DMS53 (cell line): ENCODE measurements at regions not wholly inside any gene's neighbourhood (a gene's known extent, or its start where the extent isn't known, plus 50 kb on each side); places are given as distances from the start of the nearest gene placed in this dataset.
"Not testable (repeated sequence)": the region's sequence is repeated elsewhere in the genome, so short reads cannot be mapped to it uniquely, and the experiment has no call there.

Source experiments
- DNase-seq: peaks from one replicate; lab custom pipeline; 2025; lab: John Stamatoyannopoulos, UW

DNA sequence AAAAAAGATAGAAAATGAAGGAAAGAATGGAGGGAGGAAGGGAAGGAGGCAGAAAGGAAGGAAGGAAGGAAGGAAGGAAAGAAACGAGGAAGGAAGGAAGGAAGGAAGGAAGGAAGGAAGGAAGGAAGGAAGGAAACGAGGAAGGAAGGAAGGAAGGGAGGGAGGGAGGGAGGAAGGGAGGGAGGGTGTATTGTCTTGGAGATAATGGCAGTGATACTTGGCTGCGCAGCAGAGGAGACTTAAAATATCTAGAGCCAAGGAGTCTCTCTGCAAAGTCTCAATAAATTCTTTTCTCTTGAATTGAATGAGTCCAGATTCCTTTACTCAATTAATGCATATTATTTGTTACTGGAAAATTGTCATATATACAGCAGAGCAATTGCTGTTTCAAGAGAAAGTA lies 1059.7 kb downstream of the ZPLD1 start:
- no peak for DNase-seq

DNA sequence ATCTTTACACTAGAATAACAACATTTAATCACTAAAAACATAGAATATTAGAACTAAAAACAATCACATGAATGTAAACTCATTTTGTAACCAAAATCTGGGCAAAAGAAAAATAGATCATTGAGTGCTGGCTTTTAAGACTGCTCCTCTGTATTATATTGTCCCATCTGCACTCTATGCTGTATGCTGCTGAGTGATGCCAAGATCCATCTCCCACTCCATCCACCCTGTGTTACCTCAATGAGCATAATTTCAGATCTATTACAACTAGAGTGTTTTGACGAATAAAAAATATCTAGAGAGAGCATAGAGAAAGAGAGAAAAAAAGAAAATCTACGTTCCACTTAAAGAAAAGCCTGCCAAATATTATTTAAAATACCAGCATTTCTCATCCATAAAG lies 1060.4 kb downstream of the ZPLD1 start:
- DNase-seq: no peak

DNA sequence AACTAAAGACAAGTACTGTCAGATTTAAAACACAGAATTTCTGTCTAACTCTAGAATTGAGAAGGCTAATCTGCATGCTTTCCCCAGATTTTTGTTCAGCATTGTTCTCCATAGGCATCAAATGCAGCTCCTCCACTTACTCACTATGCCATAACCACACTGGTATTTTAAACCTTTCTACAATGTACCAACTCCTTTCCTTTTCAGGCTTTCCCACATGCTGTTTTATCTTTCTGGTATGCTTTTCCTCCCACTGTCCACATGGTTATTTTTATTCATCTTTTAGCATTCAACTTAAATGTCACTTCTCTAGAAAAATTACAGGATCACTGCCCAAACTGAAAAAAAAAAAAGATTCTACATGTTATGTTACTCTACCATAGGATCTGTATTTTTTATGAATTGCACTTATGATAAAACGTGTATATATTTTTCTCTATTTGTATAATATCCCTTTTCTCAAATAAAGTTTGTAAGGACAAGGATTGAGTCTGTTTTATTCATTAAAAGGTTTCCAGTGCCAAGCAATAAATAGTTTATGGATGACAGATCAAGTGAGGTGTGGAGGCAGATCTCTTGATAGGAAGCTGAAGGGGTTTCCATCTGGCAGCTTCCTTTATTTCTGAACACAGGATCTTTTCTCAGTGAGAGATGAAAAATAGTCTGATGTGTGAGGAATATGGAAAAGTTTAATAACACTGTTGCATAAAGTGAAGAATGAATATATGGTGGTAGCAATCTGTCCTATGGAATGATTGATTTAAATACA lies 1064.5 kb downstream of the ZPLD1 start:
- DNase-seq: no peak

DNA sequence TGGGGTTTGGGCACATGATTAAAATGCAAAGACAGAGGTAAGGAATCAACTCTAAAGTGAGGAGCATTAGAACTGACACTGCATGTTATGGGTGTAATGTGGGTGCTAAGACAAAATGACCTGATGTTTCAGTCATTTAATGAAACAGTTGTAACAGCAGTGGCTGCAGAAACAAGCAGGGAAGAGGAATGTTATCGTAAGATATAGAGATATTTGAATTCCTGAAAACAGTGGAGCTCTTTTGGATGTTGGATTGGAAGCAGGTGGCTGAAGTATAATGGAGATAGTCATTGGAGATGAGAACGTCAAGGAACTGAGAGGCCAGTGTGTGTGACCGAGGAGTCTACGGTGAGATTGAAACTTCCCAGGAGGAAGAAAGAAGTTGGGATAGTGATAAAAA lies 1065.2 kb downstream of the ZPLD1 start:
- no peak for DNase-seq

DNA sequence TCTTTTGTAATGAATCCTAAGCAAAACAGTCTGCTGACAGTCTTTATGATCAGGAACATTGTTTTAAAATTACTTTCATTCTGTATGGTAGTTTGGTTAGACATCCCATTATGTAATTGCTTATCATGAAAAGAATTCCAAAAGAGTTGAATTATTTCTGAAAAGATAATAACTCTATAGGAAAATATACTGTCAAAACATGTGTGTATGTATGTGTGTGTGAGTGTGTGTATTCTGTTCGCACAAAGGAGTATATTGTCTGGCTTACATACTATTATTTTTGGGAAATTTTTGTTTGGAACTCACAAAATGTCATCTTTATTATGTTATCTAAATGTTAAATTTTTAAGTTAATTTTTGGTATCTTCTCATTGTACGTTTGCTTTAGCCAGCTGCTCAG lies 1075.9 kb downstream of the ZPLD1 start:
- DNase-seq: no peak

DNA sequence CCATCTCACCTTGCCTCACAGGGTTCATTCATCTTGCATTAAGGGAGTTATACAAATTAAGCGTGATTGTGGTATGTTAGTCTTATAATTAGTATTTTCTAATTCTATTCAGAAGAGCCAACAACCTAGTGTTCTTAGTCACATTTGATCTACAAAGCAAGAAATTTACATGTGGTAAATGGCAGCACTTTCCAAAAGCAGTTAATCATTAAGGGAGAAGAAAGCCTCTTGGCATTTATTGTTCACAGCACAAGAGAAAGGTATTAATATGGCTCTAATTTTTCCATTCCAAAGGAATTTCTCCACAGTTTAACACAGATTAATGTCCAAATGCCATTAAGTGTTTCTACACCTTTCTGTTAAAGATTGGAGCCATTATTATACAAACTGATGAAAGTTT lies 1077.1 kb downstream of the ZPLD1 start:
- no peak for DNase-seq

DNA sequence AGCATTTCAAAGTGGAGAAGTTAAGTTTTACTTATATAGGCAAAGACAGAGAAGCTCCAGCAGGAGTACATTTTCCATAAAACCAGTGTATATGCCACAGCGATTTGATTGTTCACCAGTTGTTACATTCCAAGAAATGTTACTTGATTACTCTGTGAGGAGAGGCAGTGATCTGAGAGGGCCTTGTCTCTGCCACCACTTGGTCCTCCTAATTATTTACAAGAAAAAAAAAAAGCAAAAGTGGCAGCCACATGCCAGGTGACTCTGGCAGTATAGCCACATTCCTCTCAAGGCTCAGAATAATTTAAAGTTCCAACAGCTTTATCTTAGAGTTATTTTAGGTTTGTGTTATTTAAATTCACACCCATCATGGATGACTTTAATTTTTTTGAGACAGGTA lies 1077.8 kb downstream of the ZPLD1 start:
- no peak for DNase-seq

DNA sequence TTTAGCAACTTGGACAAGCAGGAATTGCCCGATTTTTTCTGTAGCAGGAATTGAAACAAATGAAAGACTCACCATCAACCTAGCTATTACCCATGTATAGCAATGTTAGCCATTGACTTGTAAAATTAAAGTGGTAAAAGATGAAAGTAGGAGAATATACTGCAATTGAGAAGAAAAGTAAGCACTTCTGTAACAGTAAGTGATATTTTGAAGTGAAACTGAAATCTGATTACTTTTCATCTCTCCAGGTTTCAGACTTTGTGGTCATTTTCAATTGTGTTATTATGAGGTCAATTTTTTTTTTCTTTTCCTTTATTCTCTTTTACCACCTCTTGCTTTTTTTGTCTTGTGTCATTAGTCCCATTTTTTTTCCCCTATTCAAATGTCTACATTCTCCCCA lies 1078.2 kb downstream of the ZPLD1 start:
- DNase-seq: no peak

DNA sequence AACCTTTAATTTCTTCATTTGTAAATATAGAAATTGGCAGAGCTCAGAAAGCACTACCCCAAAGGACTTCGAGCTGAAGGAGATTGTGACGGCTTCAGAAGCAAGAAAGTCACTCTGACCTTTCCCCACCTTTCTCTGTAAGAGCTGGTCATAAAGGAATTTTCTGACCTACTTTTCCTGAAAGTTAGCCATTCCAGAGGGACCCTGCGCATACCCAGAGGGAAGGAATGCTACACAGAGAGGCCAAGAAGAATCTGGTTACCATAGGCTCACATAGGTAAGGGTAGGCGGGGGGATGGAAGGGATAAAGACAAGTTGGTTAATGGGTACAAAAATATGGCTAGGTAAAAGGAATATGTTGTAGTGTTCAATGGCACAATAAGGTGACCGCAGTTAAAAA lies 1080.3 kb downstream of the ZPLD1 start:
- DNase-seq: no peak

DNA sequence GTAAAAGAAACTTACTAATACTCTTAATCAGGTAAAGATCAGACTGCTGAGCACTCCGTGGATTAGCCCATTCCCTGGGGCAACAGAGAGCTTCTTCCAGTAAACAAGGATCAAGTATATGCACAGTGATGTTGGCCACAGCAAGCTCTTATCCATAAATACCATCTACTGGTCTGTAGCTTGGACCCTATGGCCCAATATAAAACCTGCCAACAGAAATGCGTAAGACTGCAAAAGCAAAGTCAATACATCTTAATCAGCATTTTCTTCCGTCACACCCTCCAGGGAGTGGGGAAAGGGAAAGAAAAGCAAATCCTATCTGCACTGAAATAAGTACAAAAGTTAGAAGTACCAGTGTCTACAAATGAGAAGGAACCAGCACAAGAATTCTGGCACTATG lies 1082.1 kb downstream of the ZPLD1 start:
- DNase-seq: no peak

DNA sequence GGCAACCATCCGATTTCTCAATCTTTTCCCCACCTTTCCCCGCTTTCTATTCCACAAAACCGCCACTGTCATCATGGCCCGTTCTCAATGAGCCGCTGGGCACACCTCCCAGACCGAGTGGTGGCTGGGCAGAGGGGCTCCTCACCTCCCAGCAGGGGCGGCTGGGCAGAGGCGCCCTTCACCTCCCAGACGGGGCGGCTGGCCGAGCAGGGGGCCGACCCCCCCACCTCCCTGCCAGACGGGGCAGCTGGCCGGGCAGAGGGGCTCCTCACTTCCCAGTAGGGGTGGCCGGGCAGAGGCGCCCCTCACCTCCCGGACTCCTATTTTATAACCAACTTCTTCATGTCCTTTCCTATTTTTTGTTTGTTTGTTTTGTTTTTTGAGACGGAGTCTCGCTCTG lies 1096.5 kb downstream of the ZPLD1 start:
- DNase-seq: not testable (repeated sequence)

DNA sequence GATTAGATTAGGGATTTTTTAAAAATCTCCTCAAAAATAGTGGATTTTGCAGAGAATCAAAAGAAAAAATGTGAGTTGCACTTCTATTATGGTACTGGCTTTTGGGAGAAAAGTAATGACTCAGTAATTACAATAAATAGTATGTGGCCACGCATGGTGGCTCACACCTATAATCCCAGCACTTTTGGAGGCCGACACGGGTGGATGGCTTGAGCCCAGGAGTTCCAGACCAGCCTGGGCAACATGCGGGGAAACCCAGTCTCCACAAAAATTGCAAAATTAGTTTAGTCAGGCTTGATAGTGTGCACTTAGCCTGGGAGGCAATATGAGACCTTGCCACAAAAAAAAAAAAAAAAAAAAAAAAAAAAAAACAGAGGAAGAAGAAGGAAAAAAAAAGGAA lies 1098.2 kb downstream of the ZPLD1 start:
- DNase-seq: no peak

DNA sequence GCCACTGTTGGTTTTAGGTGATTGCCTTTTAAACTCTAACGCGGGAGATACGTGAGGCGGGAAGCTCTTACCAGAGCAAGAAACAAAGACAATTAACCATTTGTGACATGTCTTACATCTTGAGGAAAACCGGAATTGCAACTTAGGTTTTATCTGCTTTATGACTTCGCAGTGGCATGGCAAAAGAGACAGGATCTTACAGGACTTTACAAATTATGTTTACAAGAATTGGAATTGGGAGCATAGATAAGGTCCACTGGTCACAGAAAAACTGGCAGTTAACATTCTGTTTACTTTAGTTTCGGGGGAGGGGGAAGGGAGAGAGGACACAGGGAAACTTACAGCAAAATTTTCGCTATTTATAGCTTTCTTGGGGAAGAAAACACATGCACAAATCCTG lies 1119.6 kb downstream of the ZPLD1 start:
- no peak for DNase-seq

DNA sequence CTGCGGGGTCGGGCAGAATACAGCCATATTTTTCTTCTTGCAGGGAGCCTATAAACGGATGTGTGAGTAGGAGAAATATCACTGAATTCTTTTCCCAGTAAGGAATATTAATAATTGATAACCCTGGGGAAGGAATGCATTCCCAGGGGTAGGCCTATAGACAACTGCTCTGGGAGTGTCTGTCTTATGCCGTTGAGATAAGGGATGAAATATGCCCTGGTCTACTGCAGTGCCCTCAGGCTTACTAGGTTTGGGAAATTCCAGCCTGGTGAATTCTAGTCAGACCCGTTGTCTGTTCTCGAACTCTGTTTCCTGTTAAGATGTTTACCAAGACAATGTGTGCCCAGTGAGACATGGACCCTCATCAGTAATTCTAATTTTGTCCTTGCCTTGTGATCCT lies 1129.3 kb downstream of the ZPLD1 start:
- peak; percentile 1 for DNase-seq

DNA sequence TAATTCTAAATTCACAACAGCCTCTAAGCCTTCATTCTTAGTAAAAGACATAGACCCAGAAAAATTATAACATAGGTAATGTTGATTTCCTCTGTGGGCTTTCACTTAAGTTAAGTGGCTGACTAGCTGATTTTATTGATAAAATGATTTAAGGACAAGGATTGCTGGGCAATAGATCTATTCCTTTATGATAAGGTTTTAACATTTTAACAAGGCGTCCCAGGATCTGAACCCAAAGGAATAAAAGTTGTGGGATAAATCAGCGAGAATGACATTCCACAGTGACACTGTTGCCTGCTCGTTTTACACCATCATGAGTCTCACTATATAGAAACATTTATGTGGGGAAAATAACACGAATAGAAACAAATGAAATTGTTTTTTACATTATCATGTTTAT lies 1151.0 kb downstream of the ZPLD1 start:
- no peak for DNase-seq

DNA sequence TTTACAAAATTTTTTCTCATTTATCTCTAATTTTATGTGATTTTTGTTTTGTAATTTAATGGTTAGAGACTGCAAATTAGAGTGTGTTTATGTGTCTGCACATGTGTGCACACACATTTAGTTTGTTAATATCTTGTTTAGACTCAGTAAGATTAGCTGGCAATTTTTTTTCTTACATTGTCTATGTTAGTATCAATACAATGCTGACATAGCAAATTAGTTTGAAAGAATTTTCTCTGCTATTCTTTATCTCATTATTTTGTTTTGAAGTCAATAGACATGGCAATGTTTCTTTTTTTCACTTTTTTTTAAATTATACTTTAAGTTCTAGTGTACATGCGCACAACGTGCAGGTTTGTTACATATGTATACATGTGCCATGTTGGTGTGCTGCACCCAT lies 1155.0 kb downstream of the ZPLD1 start:
- DNase-seq: no peak

DNA sequence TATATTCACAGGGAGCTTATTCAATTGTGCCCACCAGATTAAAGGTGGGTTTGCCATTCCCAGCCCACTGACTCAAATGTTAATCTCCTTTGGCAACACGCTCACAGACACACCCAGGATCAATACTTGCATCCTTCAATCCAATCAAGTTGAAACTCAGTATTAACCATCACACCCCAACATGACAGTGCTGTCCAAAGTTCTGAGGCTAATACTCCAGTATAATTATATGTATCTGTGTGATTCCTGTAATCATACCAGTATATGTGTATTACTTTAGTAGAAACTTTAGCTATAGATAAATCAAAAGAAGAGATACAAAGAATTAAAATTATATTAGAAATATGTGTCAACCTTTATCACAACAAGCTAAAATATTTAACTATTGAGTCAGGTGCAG lies 1166.0 kb downstream of the ZPLD1 start:
- DNase-seq: no peak

DNA sequence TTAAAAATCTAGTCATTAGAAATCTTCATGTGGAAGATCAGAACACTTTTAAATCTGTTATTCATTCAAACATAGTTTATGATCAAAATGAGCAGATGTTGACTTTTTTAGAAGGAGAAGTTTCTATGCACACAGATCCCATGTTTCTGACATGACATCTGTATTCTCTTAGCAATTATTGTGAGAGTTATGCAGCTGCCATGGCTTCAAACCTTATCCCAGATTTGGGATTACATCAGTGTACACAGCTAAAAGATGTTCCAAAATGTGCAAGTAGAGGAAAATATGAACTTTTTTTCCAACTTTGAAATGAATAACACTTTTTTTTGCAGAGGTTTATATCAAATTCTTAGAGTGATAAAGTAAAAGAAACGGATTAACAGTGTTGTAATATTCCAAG lies 1166.9 kb downstream of the ZPLD1 start:
- DNase-seq: no peak

DNA sequence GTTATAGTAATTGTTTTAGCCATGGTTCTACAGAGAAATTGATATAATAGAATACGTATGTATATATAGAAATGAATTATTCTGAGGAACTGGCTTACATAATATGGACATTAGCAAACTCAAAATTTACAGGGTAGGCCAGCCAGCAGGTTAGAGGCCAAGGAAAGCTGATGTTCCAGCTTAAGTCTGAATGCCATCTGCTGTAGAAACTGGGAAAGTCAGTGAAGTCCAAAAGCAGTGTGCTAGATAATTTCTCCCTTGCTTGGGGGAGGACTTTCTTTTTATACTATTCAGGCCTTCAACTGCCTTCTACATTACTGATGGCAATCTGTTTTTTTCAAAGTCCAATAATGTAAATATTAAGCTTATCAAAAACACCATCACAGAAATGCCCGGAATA lies 1174.7 kb downstream of the ZPLD1 start:
- no peak for DNase-seq

DNA sequence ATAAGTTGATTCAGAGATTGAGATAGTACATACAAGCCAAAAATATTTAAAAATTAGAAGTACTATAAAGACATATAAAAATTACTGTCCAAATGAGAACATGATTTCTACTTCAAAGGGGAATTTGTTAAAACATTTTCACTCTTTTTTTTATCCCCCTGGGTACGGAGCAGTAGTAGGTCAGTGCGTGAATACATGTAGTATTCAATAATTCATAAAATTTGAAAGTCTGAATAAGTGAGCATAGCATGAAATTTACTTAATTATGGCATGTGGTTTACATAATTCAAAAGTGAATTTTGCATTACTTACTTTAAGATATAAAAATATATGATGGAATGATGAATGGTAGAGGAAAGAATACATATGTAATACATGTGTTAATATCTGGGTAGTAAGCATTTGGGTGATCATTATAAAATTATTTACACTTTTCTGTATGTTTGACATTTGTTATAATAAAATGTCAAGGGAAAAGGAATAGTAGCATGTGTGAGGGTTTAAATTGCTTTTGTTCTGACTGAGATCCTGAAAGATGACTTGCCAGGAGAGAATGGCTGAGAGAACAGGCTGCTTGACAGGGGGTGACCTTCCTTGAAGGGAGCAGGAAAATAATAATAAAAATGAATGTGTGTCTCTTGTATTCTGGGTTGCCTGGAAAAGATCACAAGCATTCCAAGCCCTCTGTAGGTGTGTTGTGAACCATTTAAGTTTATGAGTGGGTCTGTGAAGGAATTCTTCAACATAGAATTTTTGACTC lies 1178.8 kb downstream of the ZPLD1 start:
- DNase-seq: no peak

DNA sequence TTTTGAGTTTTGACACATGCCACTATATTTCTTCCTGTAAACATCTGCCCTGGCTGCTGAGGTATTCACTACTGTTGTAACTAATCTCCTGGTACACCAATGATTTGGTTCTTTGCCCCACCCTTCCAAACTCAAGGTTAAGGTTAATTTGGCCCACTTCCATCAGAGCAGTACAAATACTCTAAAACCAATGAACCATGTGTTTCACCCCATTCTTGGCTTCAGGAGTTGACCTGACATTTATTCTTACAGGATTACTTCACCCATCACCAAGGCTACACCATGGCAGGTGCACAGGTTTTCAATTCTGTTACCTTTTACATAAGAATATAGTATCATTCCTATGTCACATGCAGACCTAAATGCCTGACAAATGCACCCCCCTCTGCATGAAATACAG lies 1179.9 kb downstream of the ZPLD1 start:
- DNase-seq: peak; percentile 42

DNA sequence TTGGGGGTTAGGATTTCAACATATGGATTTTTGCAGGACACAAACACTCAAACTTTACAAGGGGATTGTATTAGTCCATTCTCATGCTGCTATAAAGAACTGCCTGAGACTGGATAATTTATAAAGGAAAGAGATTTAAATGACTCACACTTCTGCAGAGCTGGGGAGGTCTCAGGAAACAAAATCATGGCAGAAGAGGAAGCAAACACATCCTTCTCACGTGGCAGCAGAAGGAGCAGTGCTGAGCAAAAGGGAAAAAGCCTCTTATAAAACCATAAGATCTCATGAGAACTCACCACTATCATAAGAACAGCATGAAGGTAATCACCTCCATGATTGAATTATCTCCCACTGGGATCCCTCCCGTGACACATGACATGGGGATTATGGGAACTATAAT lies 1183.1 kb downstream of the ZPLD1 start:
- no peak for DNase-seq

DNA sequence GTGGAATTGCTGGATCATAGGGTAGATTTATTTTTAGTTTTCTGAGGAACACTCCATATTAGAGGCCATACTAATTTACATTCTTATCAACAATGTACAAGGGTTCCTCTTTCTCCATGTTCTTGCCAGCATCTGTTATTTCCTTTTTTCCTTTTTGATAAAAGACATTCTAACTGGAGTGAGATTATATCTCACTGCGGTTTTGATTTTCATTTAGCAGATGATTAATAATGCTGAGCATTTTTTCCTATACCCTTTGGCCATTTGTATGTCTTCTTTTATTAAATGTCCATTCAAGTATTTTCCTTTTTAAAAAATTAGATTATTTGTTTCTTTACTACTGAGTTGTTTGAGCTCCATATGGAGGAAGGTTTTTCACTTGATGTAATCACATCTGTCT lies 1189.5 kb downstream of the ZPLD1 start:
- DNase-seq: no peak

DNA sequence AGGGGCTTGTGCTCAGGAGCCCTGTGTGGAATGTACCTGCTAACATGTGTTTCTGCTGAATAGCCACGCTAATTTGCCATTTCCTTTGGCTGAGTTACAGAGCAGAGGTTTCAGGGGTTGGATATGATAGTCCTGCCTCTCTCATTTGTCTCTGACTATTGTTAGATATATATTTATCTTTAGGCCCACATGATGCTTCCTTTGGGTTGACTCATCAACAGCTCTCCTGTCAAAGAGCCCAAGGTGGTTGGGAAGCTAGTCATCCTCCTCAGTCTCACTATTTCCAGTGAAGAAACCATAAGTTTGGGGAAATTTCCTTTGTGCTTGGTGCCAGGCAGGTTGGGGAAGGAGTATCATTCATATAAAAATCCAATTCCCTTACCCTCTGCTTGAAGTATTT lies 1194.6 kb downstream of the ZPLD1 start:
- peak; percentile 1 for DNase-seq
